Progenitor cell of endocrine pancreas (in vitro differentiated cells): ENCODE measurements at regions not wholly inside any gene's neighbourhood (a gene's known extent, or its start where the extent isn't known, plus 50 kb on each side); places are given as distances from the start of the nearest gene placed in this dataset.
"Not testable (repeated sequence)": the region's sequence is repeated elsewhere in the genome, so short reads cannot be mapped to it uniquely, and the experiment has no call there.

Experiments used
- DNase-seq: peaks from one replicate; pipeline ENCODE4 v3.0.0; 2021; ENCODE audit warnings: low spot score; ENCODE audit not compliant: unreplicated experiment
- H3K27ac Mint-ChIP-seq: 2 replicates; pipeline ENCODE4 v1.8.0; 2021; ENCODE audit warnings: mild to moderate bottlenecking, moderate library complexity, mixed read lengths
- H3K27me3 Mint-ChIP-seq: 2 replicates; pipeline ENCODE4 v1.8.0; 2021; ENCODE audit warnings: mixed read lengths
- H3K36me3 Mint-ChIP-seq: 2 replicates; pipeline ENCODE4 v1.8.0; 2022; ENCODE audit warnings: mixed read lengths; ENCODE audit not compliant: insufficient read depth
- H3K4me1 Mint-ChIP-seq: 2 replicates; pipeline ENCODE4 v1.8.0; 2021; ENCODE audit warnings: low read depth, mixed read lengths
- H3K4me3 Mint-ChIP-seq: 2 replicates; pipeline ENCODE4 v1.8.0; 2021; ENCODE audit warnings: low read depth, mild to moderate bottlenecking, moderate library complexity, mixed read lengths
- H3K9me3 Mint-ChIP-seq: 2 replicates; pipeline ENCODE4 v1.8.0; 2021; ENCODE audit warnings: low read depth, mixed read lengths
- CTCF ChIP-seq: fragments of 200-600 bp; sonication (generic); IDR thresholded peaks from one replicate; pipeline ENCODE4 v1.5.0; 2021; ENCODE audit warnings: antibody characterized with exemption, mild to moderate bottlenecking; ENCODE audit not compliant: unreplicated experiment

- DNase-seq: no peak
- no peaks in the 10 kb centered on the region for H3K27me3 Mint-ChIP-seq
- no peaks in the 10 kb centered on the region for H3K4me1 Mint-ChIP-seq
- no peak overlapping the region for H3K4me3 Mint-ChIP-seq
- TF ChIP-seq CTCF: no peak
- H3K27ac Mint-ChIP-seq: no peak overlapping the region
- no peaks in the 10 kb centered on the region for H3K36me3 Mint-ChIP-seq
- H3K9me3 Mint-ChIP-seq: no peaks in the 10 kb centered on the region
These were observed 225.9 kb downstream of the OXSM start for GRCh38 chr3:26015752-26016151.

- Mint-ChIP-seq H3K27me3 (no peaks in the 10 kb centered on the region), H3K27ac (no peak overlapping the region), H3K4me3 (no peak overlapping the region), H3K9me3 (peaks cover 11% of the 10 kb centered on the region), H3K4me1 (no peaks in the 10 kb centered on the region), H3K36me3 (no peaks in the 10 kb centered on the region)
- no peak for TF ChIP-seq CTCF
- no peak for DNase-seq
These were observed 229.0 kb downstream of the OXSM start for GRCh38 chr3:26018889-26019288.

- H3K36me3 Mint-ChIP-seq, H3K27ac Mint-ChIP-seq, H3K27me3 Mint-ChIP-seq, DNase-seq, H3K4me1 Mint-ChIP-seq, H3K4me3 Mint-ChIP-seq: not testable (repeated sequence)
- H3K9me3 Mint-ChIP-seq: peaks cover 24% of the 10 kb centered on the region
These were observed 234.3 kb downstream of the OXSM start for GRCh38 chr3:26024206-26024605.

DNA sequence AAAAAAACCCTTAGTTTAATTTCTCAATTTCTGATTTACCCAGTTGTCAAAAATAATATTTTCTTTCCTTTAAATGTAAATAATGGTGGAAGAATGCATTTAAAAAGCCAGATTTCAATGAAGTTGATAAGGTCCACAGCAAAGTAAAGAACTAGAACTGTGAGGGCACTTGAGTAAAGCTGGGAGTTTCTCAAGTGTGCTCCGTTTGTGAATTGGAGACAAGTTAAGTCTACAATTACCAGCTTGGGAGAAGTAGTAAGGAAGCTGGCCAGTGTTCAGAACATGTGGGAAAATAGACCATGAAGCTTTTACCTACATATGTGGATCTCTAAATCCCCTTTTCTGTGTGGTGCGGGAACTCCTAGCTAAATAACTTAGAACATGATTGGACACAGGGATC, 239.4 kb downstream of the OXSM start:
- TF ChIP-seq CTCF: no peak
- H3K9me3 Mint-ChIP-seq: peaks cover 15% of the 10 kb centered on the region
- no peaks in the 10 kb centered on the region for H3K36me3 Mint-ChIP-seq
- no peaks in the 10 kb centered on the region for H3K4me1 Mint-ChIP-seq
- H3K27ac Mint-ChIP-seq: no peak overlapping the region
- H3K27me3 Mint-ChIP-seq: no peaks in the 10 kb centered on the region
- DNase-seq: no peak
- no peak overlapping the region for H3K4me3 Mint-ChIP-seq

DNA sequence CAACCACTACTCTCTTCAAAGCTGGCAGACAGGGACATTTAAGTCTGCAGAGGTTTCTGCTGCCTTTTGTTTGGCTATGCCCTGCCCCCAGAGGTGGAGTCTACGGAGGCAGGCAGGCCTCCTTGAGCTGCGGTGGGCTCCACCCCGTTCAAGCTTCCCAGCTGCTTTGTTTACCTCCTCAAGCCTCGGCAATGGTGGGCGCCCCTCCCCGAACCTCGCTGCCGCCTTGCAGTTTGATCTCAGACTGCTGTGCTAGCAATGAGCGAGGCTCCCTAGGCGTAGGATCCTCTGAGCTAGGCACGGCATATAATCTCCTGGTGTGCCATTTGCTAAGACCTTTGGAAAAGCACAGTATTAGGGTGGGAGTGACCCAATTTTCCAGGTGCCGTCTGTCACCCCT, 252.2 kb downstream of the OXSM start:
- H3K27me3 Mint-ChIP-seq, H3K4me3 Mint-ChIP-seq, H3K4me1 Mint-ChIP-seq, DNase-seq, H3K27ac Mint-ChIP-seq, H3K36me3 Mint-ChIP-seq: not testable (repeated sequence)
- peaks cover 22% of the 10 kb centered on the region for H3K9me3 Mint-ChIP-seq

DNA sequence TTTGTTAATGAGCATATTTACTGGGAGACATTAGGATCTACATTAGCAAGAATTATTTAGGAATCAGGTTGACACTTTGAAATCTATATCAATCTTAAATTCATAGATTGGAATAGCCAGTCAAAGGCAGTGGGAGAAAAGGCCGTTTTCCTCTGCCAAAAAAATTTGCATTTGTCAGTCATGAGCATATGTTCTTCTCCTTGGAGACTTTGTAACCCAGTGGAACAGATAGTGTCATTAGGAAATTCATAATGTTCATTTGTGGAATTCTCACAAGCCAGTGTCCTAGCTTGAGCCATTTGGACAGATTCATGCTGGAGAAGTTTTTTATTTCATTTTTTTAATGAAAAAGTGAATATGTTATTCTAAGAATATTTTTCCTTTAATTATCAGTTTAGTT, 260.1 kb downstream of the OXSM start:
- H3K27ac Mint-ChIP-seq: no peak overlapping the region
- H3K27me3 Mint-ChIP-seq: no peaks in the 10 kb centered on the region

More for the DNA sequence above, 260.1 kb downstream of the OXSM start:
- no peak for DNase-seq
- Mint-ChIP-seq H3K4me1 (peaks cover 4% of the 10 kb centered on the region), H3K36me3 (no peaks in the 10 kb centered on the region), H3K9me3 (no peaks in the 10 kb centered on the region), H3K4me3 (no peak overlapping the region)
- TF ChIP-seq CTCF: no peak
